Inflammatory macrophage (primary cell): ENCODE measurements at regions not wholly inside any gene's neighbourhood (a gene's known extent, or its start where the extent isn't known, plus 50 kb on each side); places are given as distances from the start of the nearest gene placed in this dataset.

Experiments used
- DNase-seq, 2 donors: peaks; one replicate each; pipeline ENCODE4 v3.0.0-alpha.2; 2020 to 2022

GRCh38 chr7:371779-372545, 82.0 kb downstream of the FOXL3 start:
- no peak for DNase-seq

GRCh38 chr7:372546-372931, 82.6 kb downstream of the FOXL3 start:
- no peak for DNase-seq

GRCh38 chr7:372932-373791, 83.2 kb downstream of the FOXL3 start:
- DNase-seq = no peak

- DNase-seq = no peak
Measured at GRCh38 chr7:373818-374705, 84.1 kb downstream of the FOXL3 start.

- DNase-seq = no peak
Measured at GRCh38 chr7:374706-375311, 84.8 kb downstream of the FOXL3 start.

- DNase-seq = no peak
Measured at GRCh38 chr7:375321-375831, 85.4 kb downstream of the FOXL3 start.

- DNase-seq = no peak
Measured at GRCh38 chr7:375901-376305, 85.9 kb downstream of the FOXL3 start.

- no peak for DNase-seq
Measured at GRCh38 chr7:376306-377079, 86.5 kb downstream of the FOXL3 start.

- DNase-seq = no peak
Measured at GRCh38 chr7:377080-378040, 87.4 kb downstream of the FOXL3 start.

GRCh38 chr7:378041-378420, 88.1 kb downstream of the FOXL3 start:
- DNase-seq = no peak

GRCh38 chr7:378551-379455, 88.8 kb downstream of the FOXL3 start:
- no peak for DNase-seq

GRCh38 chr7:379456-380138, 89.6 kb downstream of the FOXL3 start:
- DNase-seq = no peak

GRCh38 chr7:380139-380485, 90.1 kb downstream of the FOXL3 start:
- no peak for DNase-seq

- no peak for DNase-seq
Measured at GRCh38 chr7:380711-381210, 90.8 kb downstream of the FOXL3 start.

GRCh38 chr7:381211-382042, 91.5 kb downstream of the FOXL3 start:
- no peak for DNase-seq

- DNase-seq = no peak
Measured at GRCh38 chr7:382043-382400, 92.1 kb downstream of the FOXL3 start.

GRCh38 chr7:386385-386784, 96.4 kb downstream of the FOXL3 start:
- no peak for DNase-seq
